ENCODE measurements at regions not wholly inside any gene's neighbourhood (a gene's known extent, or its start where the extent isn't known, plus 50 kb on each side); places are given as distances from the start of the nearest gene placed in this dataset.

DNA sequence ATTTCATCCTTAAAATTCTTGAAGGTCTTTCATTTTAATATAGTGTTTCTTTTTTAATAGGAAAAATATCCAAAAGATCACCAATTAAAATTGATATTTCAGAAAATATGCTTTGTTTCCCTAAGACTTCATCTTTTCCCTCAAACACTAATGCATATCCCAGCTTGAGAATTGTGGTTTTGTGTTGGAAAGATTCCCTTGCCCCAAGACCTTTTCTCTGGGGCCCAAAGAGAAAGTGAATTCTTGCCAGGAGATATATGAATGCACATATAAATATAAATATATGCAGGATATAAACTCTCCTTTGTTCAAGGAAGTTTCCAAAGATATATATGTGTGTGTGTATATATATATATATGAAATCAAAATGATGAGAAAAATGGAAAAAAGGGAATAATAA lies 241.2 kb downstream of the FAM76B start:
- DNase-seq (ENCODE audit: low read depth) = no peak

DNA sequence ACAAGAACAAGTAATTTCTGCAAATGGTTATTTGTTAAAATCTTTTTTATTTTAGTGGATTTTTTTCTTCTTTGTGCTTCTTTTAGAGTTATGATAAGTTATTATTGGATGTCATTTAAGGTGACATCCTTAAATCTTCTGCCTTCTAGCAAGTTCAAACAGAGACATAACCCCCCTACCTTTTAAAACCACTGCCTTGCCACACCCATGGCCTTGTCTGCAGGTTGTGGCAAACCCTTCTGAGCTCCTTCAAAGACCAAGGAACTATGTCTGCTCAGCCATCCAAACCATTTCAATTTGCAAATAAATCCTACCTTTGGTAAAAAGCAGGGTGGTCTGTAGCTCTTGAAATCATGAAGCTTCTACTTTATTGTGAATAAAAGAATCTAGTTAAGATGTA lies 241.6 kb downstream of the FAM76B start:
- no peak for DNase-seq (ENCODE audit: low read depth)

DNA sequence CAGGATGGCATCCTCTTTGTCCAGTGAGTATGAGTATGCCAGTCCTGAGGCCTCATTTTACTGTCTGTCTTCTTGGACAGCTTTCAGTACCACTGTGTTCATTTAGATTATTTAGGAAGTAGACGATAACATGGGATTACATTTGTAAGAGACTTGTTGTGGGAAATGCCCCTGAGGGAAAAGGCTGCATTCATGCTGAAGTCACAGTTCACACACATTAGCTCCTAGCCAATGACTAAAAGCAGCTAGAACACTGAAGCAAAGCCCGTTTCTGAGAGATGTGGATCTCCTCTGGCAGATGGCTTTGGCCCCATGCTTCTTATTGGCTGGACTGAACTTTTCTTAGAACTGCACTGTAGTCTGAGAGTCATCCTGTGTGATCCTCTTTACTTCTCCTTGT lies 242.4 kb downstream of the FAM76B start:
- no peak for DNase-seq (ENCODE audit: low read depth)

DNA sequence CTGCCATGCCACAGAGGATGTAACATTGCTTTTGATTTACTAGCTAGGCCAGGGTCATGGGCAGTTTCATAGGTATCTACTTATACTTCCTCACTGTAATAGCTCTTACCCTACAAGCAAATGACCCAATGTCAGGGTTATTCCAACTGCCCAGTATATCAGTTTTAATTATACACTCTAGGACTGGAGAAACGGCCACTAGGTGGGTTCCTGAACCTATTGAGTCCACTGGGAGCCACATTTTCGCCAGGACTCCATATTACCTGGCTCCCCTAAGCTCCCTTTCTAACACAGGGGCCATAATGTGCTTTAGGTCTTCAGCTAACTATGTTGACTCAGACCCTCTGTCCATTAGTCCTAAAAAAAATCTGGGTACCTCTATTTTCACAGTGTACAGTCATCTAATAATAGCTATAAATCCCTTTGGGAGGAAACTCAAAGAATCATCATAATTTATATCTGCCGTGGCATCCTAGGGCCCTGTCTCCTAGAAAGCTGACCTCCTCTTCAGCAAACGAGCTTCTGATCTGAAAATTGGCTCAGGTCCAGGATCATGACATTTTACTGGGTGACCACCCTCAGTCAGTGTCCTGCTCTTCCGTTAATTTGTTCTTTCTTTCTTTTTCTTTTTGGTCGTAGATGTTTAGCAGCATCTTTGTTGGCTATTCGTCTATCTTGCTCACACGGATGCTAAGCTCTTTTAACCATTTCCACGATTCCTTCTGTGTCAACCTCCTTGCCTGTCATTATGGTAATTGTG lies 244.3 kb downstream of the FAM76B start:
- DNase-seq (ENCODE audit: low read depth) = no peak

DNA sequence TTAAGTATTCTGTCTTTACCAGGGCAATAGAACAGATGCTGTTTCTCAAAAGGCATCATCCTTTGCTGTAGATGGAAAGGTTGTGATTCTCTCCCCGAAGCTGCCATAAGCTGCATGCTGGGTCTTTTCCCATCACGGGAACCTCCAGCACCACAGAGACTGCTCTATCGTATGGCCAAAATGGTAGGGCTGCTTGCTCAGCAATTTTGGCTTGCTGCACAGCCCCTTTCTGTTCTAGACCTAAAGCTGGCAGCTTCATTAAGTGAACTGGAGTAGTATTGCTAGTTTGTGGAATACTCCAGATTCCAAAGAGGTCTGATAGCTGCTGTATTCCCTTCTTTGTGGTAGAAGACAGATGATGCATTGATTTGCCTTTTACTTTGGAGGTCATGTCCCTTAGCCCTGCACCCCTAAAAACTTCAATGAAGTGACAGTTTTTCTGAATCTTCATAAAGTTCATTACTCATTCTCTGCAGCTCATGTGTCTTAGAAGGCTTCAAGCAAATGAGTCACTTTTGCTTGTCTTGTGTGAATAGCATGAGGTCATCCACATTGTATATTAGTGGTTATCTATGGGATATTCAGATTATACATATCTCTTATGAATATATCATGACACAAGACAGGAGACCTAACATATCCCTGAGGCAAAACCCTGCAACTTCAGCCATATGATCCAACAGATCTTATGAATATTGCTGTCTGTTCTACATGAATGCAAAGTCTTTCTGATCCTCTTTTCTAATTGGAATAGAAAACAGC lies 245.3 kb downstream of the FAM76B start:
- no peak for DNase-seq (ENCODE audit: low read depth)

DNA sequence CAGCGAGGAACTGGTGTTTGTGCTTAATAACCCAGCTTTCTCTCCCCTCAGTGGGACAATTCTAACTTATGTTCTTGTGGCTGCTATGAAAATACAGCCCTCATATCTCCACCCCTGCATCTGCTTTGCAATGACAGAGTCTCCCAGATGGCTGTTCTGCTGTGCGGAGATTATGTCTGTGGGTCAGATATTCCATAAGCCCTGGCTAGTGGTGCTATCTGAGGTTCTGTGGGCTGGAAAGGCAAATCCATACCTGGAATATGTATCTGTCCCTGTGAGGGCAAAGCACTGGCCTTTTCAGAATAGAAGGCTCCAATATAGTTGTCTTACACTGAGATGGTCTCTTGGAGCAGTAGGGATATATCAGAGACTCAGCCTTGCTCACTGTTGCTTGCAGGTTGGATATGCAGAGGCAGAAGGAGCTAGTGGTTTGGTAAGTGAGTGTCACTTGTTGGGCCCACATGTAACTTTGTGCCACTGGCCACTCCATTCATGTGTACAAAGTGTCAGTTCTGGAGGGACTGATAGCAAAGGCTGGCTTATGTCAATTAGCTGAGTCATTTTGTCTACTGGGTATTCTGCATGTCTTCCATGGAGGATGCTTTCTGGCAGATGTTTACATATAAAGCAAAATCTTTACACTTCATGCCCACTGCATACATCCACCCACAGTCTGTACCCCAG lies 246.6 kb downstream of the FAM76B start:
- DNase-seq (ENCODE audit: low read depth) = no peak

DNA sequence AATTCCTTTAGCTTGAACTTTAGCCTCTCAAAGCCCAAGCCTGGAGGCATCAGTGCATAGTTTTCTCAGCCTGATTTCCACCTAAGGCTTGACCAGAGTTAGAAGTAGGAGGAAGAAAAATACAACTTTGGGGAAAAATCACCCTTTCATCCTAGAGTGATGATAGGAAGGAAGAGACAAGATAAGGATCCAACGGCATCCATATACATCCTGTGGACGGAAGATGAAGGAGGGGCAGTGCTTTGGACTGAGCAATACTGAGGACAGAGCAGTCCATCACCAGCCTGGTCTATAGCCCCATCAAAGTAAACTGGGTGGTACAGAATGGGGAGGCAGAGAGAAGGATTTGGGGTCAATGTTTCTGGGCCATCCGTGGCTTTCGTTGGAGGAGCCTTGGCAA lies 247.9 kb downstream of the FAM76B start:
- DNase-seq (ENCODE audit: low read depth) = no peak

DNA sequence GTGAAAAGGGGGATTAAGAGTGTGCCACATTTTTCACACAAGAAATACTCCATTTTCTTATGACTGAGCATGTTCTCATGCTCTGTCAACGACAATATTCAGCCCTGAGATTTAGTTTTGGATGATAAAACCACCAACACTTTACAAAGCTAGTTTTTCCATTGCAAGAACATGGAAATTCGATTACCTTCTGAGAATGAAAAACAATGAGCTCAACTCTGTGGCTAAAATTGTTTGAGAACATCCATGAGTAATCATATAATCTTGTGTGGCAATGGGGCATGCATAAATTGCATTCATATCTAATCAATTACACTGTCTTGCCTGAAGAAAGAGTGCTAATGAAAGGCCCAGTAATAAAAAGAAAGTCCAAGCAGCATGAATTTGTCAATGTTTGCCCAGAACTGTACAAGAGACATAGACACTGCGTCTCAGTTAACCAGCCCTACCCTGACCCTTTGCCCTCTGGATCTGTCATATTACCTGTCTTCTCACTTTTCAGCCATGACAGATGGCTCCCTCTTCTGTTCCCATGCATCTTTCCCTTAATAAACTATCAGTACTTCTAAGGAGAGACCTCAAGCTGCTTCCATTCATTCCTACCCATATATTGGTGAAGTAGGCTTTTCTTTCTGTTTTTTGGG lies 253.4 kb downstream of the FAM76B start:
- no peak for DNase-seq (ENCODE audit: low read depth)

DNA sequence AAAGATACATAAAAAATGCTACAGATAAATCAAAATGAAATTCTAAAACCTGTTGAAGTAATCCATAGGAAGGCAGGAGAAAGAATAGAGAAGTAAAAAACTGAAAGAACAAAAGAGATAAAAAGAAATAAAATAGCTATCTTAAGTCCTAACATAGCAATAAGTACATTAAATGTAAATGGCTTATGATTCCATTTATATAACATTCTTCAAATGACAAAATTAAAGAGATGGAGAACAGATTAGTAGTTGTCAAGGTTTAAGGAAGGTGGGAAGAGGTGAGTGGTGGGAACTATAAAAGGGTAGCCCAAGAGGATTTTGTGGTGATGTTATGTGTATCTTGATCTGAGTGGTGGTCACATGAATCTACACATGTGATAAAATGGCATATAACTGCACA lies 254.8 kb downstream of the FAM76B start:
- no peak for DNase-seq (ENCODE audit: low read depth)

DNA sequence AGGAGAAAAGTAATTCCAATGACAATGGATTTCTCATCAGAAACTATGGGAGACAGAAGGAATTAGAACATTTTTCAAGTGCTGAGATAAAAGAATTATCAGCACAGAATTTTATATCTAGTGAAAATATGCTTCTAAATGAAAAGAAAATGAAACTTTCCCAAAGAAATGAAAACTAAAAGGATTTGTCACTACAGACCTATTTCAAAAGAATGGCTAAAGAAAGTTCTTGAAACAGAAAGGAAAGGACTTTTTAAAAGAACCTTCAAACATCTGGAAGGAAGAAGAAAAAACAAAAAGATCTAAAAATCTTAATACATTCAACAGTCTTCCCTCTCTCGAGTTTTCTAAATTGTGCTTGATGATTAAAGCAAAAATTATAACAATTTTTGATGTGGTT lies 255.4 kb downstream of the FAM76B start:
- DNase-seq (ENCODE audit: low read depth) = no peak

DNA sequence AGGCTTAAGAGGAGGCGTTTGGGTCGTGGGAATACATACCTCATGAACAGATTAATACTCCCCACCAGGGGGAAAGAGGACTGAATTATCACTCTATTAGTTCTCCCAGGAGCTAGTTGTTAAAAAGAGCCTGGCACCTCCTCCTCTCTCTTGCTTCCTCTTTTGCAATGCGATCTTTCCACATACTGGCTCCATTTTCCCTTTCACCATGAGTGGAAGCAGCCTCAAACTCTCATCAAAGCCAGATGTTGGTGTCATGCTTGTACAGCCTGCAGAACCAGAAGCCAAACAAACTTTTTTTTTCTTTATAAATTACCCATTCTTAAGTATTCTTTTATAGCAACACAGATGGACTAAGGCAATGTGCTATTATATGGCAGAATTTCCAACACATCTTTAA lies 258.5 kb downstream of the FAM76B start:
- DNase-seq (ENCODE audit: low read depth) = no peak

DNA sequence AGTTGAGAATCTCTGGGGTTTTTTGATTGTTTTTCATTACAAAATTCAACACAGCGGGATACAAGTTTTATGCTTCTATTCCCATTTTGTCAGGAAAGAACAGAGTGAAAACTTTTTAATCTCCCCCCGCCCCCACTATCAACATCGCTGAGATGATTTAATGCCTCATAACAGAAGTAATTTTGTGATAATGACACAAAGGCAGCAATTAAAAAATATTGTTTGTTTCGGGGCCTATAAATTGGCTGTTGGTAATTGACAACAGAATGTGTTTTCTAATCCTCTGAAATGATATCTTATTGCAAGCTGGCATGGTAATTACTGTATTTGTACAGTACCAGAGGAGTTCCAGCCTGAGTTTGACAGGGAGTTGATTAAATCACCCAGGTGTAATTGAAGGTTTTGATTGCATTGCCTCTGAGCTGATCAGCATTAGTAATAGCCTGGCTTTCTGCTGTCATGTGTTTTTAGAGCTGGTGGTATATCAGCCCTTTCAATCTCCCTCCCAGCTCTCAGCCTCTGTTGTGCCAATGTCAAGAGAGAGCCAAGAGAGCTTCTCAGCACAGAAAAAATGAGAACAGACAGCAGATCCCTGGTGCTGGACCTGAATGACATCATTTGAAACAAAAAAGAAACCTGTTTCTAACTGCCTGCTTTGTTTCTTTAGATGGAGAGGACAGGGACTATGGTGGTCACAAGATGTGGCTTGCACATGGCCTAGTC lies 265.1 kb downstream of the FAM76B start:
- DNase-seq (ENCODE audit: low read depth) = no peak

DNA sequence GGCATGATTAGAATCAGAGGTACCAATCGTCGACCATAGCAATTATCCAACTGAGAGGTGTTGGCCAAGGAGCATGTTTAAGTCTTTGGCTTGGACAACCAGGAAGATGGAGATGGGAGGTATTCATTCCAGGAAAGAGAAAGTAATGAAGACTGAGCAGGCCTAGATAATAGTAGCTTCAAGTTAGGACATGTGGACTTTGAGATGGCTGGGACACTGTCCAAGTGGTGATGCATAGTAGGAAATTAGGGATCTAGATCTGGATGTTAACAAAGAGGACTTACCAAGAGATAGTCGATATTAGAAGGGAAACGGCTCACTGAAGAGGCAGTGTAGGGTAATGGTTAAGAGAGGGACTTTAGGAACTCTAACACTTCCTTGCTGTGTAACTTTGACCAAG lies 266.7 kb downstream of the FAM76B start:
- no peak for DNase-seq (ENCODE audit: low read depth)

DNA sequence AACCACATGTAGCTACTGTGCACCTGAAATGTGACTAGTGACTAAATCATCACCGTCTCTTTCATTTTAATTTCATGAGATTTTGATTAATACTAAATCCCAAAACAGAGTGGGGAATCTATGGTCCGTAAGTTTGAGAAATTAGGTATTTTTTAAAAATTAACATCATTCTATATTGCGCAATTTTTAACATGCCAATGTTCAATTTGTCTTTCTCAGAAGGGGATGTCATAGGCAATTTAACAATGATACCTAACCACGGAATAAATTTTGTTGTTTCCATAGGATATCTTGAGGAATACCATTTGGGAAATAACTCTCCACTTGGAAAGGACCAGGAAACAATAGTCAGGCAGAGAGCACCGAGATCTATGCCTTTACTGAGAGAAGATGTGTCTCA lies 267.7 kb downstream of the FAM76B start:
- DNase-seq (ENCODE audit: low read depth) = no peak

DNA sequence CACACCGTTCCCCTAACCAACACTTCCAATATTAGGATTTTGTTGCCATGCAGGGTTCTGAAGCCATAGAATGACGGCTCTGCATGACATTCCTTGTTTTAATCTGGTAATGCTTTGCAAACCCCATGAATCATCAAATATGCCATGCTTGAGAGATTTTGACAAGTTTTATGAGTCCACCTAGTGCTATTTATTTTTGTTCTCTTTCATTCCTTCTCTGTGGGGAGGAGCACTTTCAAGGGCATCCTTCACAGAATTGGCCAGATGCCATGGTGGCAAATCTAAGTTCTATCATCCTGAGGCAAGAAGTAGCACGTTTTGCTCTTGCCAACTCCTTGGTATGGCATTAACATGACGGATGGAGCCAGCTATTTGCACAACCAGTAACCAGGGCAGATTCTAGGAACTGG lies 268.4 kb downstream of the FAM76B start:
- no peak for DNase-seq (ENCODE audit: low read depth)

DNA sequence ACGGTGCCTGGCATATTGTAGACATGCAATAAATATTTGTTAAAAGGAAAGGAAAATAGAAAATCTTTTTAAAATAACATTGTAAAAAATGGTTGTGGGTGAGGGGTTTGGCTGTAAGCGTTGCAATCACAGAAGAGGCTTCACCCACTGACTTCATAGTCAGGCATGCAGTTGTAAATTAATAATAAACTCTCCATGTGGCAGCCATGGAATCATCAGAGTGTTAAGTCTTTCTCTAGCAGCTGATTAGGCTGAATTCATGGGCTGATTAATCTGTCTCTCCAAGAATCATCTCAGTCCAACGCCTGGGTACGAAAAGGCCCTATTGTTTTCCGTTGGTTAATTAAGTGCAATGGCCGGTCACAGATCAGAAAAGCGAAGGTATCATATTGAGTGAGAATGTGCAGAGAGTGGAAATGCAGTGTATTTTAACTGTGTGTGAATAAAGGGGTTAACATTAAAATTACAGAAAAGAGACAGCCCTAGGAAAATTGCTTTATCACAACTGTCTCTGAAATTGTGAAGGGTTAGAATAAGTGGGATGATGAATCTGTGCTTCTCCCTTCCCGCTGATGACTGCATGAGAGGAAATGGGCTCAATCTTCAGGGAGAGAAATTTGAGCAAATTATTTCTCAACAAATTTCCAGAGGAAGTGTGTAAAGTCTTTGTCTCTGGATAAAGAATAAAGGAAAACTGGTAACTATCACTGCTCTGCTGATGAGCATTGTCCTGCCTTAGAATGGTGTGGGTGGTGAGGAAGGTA lies 269.0 kb downstream of the FAM76B start:
- no peak for DNase-seq (ENCODE audit: low read depth)

DNA sequence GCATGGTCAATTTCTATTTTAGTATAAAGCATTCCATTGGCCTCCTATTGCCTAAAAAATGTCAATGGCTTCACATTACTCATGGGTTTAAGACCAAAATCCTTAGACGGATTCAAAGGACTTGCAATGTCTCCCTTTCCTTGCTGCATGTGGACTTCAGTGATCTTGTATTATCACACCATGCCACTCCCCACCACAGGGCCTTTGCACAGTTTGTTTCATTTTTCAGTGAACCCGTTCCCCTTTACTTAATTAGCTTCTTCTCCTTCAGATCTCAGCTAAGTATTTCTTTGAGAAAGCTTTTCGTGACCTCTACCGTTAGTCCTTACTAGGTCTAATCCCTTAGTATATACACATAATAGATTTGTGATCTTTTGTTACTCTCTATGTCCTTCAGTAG lies 269.7 kb downstream of the FAM76B start:
- DNase-seq (ENCODE audit: low read depth) = no peak

DNA sequence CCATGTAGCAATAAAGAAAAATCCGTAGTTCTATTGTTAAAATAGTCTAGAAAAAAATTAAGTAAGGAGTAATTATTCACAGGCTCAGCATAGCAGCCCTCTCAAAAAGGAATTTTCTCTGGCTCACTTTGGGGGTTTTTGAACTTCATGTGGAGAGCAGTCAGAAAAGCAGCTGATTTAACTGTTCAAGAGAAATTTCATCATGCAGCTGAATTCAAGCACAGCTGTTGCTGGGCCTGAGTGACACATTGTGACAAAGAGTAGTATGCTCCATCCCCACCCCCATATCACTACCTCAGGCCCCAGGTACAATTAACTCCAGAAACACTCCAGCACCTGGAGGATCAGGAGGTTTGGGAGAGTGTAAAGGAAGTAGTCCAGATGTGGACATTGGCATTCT lies 272.1 kb downstream of the FAM76B start:
- no peak for DNase-seq (ENCODE audit: low read depth)

DNA sequence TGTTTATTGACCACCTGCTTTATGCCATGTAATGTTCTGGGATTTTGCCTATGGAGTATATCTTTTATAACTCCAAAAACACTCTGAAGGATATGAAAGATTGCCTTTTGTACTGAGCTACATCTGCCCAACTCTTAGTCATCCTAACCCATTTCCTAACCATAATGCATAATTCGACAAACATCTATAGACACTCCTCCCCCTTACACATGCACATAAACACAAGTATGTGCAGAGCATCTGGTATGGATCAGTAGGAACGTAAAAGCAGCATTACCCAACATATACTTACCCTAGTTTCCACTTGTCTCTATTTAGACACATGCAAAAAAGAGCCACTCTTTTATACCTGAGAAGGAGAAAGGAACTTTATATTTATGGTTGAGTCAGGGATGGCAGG lies 272.8 kb downstream of the FAM76B start:
- DNase-seq (ENCODE audit: low read depth) = no peak

DNA sequence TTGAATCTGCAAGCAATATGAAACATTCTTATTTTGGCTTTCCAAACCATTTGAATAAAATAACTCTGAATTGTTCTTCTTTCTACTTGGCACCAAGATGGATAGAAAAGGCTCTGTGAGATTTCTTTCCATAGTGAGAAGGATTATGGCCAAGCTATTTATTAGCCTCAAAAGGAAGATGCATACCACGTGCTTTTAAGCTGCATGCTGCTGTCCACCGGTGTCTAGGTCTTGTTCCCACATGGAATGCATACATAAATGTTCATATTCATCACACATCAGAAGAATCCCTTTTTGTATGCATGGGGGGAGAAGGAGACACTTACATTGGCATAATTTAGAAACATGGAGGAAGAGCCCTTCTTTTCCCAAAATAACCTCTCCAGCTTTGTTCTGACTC lies 273.4 kb downstream of the FAM76B start:
- DNase-seq (ENCODE audit: low read depth) = no peak

DNA sequence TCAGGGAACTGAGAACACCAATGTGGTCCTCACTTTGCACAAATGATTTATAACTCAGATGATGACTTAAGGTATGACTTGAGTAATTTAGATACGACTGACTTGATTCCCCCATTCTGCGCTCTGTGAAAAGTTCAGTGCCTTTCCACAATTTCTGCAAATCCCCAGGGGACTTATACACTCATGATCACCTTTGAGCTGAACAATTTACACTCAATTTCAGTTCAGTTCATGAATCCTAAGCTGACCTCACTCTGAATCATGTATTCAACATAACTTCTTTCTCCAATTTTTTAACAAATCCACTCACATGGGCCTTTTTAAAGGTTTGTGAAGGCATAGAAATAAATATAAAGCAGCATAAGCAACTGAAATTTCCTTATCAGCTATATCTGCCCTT lies 274.2 kb downstream of the FAM76B start:
- no peak for DNase-seq (ENCODE audit: low read depth)
